ENCODE measurements at regions not wholly inside any gene's neighbourhood (a gene's known extent, or its start where the extent isn't known, plus 50 kb on each side); places are given as distances from the start of the nearest gene placed in this dataset.

DNA sequence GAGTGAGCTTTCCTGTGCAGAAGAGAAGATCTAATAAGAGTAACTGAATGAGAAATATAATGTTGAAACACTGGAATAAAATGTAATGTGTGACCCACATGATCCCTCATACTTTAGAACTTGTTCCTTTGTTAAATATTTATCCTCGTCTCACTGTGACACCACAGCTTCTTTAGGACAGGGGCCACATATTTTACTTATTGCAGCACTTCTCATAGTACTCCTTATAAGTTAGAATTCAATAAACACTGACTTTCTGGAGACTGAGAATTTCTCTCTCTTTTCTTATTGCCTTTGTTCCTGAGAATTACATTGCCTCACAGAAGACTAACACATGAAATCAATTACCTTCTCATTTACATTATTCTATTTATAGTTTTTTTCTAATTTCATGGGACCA is 1234.6 kb upstream of the CHAC2 start:
- TF ChIP-seq, protein P1, sequence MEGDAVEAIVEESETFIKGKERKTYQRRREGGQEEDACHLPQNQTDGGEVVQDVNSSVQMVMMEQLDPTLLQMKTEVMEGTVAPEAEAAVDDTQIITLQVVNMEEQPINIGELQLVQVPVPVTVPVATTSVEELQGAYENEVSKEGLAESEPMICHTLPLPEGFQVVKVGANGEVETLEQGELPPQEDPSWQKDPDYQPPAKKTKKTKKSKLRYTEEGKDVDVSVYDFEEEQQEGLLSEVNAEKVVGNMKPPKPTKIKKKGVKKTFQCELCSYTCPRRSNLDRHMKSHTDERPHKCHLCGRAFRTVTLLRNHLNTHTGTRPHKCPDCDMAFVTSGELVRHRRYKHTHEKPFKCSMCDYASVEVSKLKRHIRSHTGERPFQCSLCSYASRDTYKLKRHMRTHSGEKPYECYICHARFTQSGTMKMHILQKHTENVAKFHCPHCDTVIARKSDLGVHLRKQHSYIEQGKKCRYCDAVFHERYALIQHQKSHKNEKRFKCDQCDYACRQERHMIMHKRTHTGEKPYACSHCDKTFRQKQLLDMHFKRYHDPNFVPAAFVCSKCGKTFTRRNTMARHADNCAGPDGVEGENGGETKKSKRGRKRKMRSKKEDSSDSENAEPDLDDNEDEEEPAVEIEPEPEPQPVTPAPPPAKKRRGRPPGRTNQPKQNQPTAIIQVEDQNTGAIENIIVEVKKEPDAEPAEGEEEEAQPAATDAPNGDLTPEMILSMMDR (IDR thresholded peaks at IDR 0.05; ENCODE audit: insufficient read depth, low read length, poor library complexity, severe bottlenecking): no peak
- TF ChIP-seq EZH2phosphoT487 (conservative IDR thresholded peaks at IDR 0.05; ENCODE audit: low read length): no peak

Measured in SU-DHL-6 (cell line).